ENCODE measurements at regions not wholly inside any gene's neighbourhood (a gene's known extent, or its start where the extent isn't known, plus 50 kb on each side); places are given as distances from the start of the nearest gene placed in this dataset.
"Not testable (repeated sequence)": the region's sequence is repeated elsewhere in the genome, so short reads cannot be mapped to it uniquely, and the experiment has no call there.

DNA sequence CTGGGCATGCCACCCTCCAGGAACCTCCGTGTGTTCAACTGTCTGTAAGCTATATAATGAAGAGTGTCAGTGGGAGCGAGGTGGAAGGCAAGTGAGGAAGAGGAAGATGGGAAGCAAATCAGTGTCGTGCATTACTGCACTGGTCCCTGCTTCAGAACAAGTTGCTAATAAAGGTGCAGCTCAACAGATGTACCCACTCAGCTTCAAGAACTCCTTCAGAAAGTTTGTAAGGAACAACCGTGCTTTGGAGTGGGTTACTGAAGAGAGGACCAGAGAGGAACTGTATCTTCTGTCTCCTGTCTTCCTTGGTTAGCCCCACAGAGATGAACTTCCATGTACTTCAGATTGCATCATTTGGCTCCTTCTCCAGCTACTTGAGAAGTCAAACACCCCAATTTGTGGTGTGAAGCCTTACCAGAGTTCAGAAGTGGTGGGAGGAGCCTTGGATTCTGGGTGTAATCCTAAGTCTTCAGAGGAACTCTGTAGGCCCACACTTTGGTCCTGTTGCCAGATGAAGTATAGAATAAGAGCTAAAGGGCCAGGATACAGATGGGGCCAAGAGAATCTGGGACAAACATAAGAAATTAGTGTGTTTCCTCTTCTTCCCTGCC is 290.5 kb upstream of the PROX1 start:
- H3K27ac ChIP-seq, result no peak overlapping the region
- no peak overlapping the region for H3K9ac ChIP-seq
- no peak overlapping the region for H3K4me3 ChIP-seq (ENCODE audit: low read depth, low read length)
- no peaks in the 10 kb centered on the region for H3K4me1 ChIP-seq
- no peaks in the 10 kb centered on the region for H3K9me3 ChIP-seq (ENCODE audit: control insufficient read depth, low read length)
- no peaks in the 10 kb centered on the region for H3K36me3 ChIP-seq (ENCODE audit: control insufficient read depth, insufficient read depth, low read length)
- H3K27me3 ChIP-seq (ENCODE audit: control insufficient read depth, insufficient read depth, low read length), result no peaks in the 10 kb centered on the region
- H2AFZ ChIP-seq, result no peak overlapping the region
- TF ChIP-seq, protein P1, sequence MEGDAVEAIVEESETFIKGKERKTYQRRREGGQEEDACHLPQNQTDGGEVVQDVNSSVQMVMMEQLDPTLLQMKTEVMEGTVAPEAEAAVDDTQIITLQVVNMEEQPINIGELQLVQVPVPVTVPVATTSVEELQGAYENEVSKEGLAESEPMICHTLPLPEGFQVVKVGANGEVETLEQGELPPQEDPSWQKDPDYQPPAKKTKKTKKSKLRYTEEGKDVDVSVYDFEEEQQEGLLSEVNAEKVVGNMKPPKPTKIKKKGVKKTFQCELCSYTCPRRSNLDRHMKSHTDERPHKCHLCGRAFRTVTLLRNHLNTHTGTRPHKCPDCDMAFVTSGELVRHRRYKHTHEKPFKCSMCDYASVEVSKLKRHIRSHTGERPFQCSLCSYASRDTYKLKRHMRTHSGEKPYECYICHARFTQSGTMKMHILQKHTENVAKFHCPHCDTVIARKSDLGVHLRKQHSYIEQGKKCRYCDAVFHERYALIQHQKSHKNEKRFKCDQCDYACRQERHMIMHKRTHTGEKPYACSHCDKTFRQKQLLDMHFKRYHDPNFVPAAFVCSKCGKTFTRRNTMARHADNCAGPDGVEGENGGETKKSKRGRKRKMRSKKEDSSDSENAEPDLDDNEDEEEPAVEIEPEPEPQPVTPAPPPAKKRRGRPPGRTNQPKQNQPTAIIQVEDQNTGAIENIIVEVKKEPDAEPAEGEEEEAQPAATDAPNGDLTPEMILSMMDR (IDR thresholded peaks at IDR 0.05), result no peak
- no peaks in the 10 kb centered on the region for H3K79me2 ChIP-seq
- no peak overlapping the region for H3K4me2 ChIP-seq (ENCODE audit: low read length)

DNA sequence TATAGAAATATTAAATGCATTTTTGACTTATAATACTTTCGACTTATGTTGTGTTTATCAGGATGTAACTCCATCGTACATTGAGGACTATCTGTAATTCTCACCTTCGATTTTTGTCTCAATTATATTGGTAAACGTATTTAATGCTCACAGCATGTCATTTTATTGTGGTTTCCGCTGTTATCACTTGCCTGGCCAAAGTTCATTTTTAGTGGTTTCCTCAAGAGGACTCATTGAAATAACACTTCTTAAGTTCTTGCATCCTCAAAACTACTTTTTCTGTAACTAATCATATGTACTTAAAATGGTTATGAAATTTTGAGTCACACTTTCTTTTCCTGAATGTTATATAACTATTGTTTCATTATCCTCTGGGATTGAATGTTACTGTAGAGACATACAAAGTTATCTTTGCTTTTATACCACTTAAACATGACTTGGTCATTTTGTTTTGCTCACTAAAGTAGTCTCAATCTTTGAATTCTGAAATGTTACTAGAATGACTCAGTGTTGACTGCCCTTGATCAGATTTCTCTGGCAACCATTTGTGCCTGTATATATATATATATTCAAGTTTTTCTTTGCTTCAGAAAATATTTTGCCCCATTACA is 289.6 kb upstream of the PROX1 start:
- Histone ChIP-seq H3K4me3 (ENCODE audit: low read depth, low read length) (no peak overlapping the region), H3K27ac (no peak overlapping the region), H2AFZ (no peak overlapping the region), H3K9ac (no peak overlapping the region), H3K9me3 (ENCODE audit: control insufficient read depth, low read length) (no peaks in the 10 kb centered on the region), H3K4me1 (no peaks in the 10 kb centered on the region), H3K27me3 (ENCODE audit: control insufficient read depth, insufficient read depth, low read length) (no peaks in the 10 kb centered on the region), H3K4me2 (ENCODE audit: low read length) (no peak overlapping the region), H3K36me3 (ENCODE audit: control insufficient read depth, insufficient read depth, low read length) (no peaks in the 10 kb centered on the region), H3K79me2 (no peaks in the 10 kb centered on the region)
- TF ChIP-seq, protein P1 (IDR thresholded peaks at IDR 0.05), result no peak

DNA sequence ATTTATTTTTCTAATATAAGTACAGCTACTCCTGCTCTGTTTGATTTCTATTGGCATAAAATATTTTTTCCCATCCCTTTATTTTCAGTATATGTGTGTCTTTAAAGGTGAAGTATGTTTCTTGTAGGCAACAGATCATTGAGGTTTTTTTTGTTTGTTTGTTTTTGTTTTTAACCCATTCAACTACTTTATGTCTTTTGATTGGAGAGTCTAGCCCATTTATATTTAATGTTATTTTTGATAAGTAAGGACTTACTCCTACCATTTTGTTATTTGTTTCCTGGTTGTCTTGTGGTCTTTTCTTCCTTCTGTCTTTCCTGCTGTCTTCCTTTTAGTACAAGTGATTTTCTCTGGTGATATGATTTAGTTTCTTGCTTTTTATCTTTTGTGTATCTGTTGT is 285.1 kb upstream of the PROX1 start:
- Histone ChIP-seq H3K9me3 (ENCODE audit: control insufficient read depth, low read length) (no peaks in the 10 kb centered on the region), H3K4me2 (ENCODE audit: low read length) (no peak overlapping the region), H3K79me2 (no peaks in the 10 kb centered on the region), H3K4me3 (ENCODE audit: low read depth, low read length) (no peak overlapping the region), H3K27me3 (ENCODE audit: control insufficient read depth, insufficient read depth, low read length) (no peaks in the 10 kb centered on the region), H3K9ac (no peak overlapping the region), H3K36me3 (ENCODE audit: control insufficient read depth, insufficient read depth, low read length) (no peaks in the 10 kb centered on the region), H3K27ac (no peak overlapping the region), H2AFZ (no peak overlapping the region), H3K4me1 (no peaks in the 10 kb centered on the region)
- TF ChIP-seq, protein P1 (IDR thresholded peaks at IDR 0.05), result no peak

DNA sequence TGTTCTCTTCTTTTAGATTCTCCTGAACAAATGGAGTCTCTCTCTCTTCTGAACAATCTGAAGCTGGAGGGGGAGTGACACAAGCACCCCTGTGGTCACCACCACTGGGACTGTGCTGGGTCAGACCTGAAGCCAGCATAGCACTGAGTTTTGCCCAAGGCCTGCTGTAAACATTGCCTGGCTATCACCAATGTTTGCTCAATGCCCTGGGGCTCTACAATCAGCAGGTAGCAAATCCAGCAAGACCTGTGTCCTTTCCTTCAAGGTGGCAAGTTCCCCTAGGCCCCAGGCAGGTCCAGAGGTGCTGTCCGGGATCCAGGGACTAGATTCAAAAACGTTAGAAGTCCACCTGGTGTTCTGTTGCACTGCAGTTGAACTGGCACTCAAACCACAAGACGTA is 282.8 kb upstream of the PROX1 start:
- Histone ChIP-seq H3K4me3 (ENCODE audit: low read depth, low read length) (no peak overlapping the region), H3K79me2 (no peaks in the 10 kb centered on the region), H2AFZ (no peak overlapping the region), H3K36me3 (ENCODE audit: control insufficient read depth, insufficient read depth, low read length) (no peaks in the 10 kb centered on the region), H3K4me2 (ENCODE audit: low read length) (no peak overlapping the region), H3K27ac (no peak overlapping the region), H3K27me3 (ENCODE audit: control insufficient read depth, insufficient read depth, low read length) (no peaks in the 10 kb centered on the region), H3K4me1 (no peaks in the 10 kb centered on the region), H3K9ac (no peak overlapping the region), H3K9me3 (ENCODE audit: control insufficient read depth, low read length) (no peaks in the 10 kb centered on the region)
- TF ChIP-seq, protein P1 (IDR thresholded peaks at IDR 0.05), result no peak

DNA sequence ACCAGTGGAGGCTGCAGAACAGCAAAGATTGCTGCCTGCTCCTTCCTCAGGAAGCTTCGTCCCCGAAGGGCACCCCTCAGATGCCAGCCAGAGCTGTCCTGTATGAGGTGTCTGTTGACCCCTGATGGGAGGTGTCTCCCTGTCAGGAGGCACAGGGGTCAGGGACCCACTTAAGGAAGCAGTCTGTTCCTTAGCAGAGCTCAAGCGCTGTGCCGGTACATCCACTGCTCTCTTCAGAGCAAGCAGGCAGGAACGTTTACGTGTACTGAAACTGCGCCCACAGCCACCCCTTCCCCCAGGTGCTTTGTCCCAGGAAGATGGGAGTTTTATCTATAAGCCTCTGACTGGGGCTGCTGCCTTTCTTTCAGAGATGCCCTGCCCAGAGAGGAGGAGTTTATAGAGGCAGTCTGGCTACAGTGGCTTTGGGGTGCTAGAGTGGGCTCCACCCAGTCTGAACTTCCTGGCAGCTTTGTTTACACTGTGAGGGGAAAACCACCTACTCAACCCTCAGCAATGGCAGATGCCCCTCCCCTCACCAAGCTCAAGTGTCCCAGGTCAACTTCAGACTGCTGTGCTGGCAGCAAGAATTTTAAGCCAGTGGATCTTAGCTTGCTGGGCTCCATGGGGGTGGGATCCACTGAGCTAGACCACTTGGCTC is 275.8 kb upstream of the PROX1 start:
- H2AFZ ChIP-seq; H3K27me3 ChIP-seq (ENCODE audit: control insufficient read depth, insufficient read depth, low read length); H3K9me3 ChIP-seq (ENCODE audit: control insufficient read depth, low read length); H3K4me1 ChIP-seq; H3K4me2 ChIP-seq (ENCODE audit: low read length); H3K36me3 ChIP-seq (ENCODE audit: control insufficient read depth, insufficient read depth, low read length); H3K27ac ChIP-seq; H3K4me3 ChIP-seq (ENCODE audit: low read depth, low read length); H3K79me2 ChIP-seq; H3K9ac ChIP-seq: not testable (repeated sequence)
